Upper lobe of left lung (tissue), 6 donors: ENCODE measurements at regions not wholly inside any gene's neighbourhood (a gene's known extent, or its start where the extent isn't known, plus 50 kb on each side); places are given as distances from the start of the nearest gene placed in this dataset.
"Not testable (repeated sequence)": the region's sequence is repeated elsewhere in the genome, so short reads cannot be mapped to it uniquely, and the experiment has no call there.

Source experiments
- ATAC-seq, 2 donors: fragments of 200-7000 bp; cut with Tn5 transposase; one replicate each; pipeline ENCODE4 v1.9.1; 2022; ENCODE audit warnings: mild to moderate bottlenecking in 2 of 2, moderate library complexity in 2 of 2; ENCODE audit not compliant: low FRiP score in 2 of 2
- DNase-seq, 2 donors: peaks; one replicate each; pipeline ENCODE4 v3.0.0-alpha.2; 2019 to 2020
- H3K27ac ChIP-seq, 4 donors: fragments of 200-600 bp; sonication (generic); one replicate each; pipeline ENCODE4 v1.5.1; 2016 to 2019
- H3K27me3 ChIP-seq, 4 donors: fragments of 200-600 bp; sonication (generic); one replicate each; pipeline ENCODE4 v1.5.1; 2017 to 2019
- H3K36me3 ChIP-seq, 4 donors: fragments of 200-600 bp; sonication (generic); one replicate each; pipeline ENCODE4 v1.5.1; 2016 to 2019
- H3K4me1 ChIP-seq, 4 donors: fragments of 200-600 bp; sonication (generic); one replicate each; pipeline ENCODE4 v1.5.1; 2018 to 2019
- H3K4me3 ChIP-seq, 4 donors: fragments of 200-600 bp; sonication (generic); one replicate each; pipeline ENCODE4 v1.5.1; 2017 to 2019; ENCODE audit warnings: mild to moderate bottlenecking in 2 of 4, moderate library complexity in 1 of 4
- H3K9me3 ChIP-seq, 4 donors: fragments of 200-600 bp; sonication (generic); one replicate each; pipeline ENCODE4 v1.5.1; 2018 to 2019
- EP300 ChIP-seq, 4 donors: sonication (generic); formaldehyde crosslinking; IDR thresholded peaks; one replicate each; pipeline ENCODE4 v1.5.1; 2017; ENCODE audit warnings: antibody characterized with exemption in 4 of 4, control low read depth in 2 of 4
- POLR2A ChIP-seq, 4 donors: fragments of 450-650 bp; IDR thresholded peaks; one replicate each; pipeline ENCODE4 v1.5.1; 2016 to 2017; ENCODE audit warnings: antibody characterized with exemption in 4 of 4, mild to moderate bottlenecking in 2 of 4
- POLR2AphosphoS5 ChIP-seq, 2 donors: sonication (generic); formaldehyde crosslinking; IDR thresholded peaks; one replicate each; pipeline ENCODE4 v1.5.1; 2017; ENCODE audit warnings: antibody characterized with exemption in 2 of 2
- WGBS, 2 donors: methylation state at CpG; one replicate each; pipeline ENCODE4 v1.1.5; 2017 to 2018; 5-methylcytosine and 5-hydroxymethylcytosine counted together
- TF ChIP-seq, protein P1 (sequence below), 6 experiments: fragments of 450-650 bp in 4 of 6; fragments of 200-600 bp in 2 of 6; sonication (generic) in 2 of 6; IDR thresholded peaks; one replicate each; pipeline ENCODE4 v1.5.1; 2016 to 2019; ENCODE audit warnings: antibody characterized with exemption in 6 of 6
- donor health status: DM: no; HTN: no; CAD: no; lungs with moderate emphysema.
- donor health status: DM: no; HTN: yes; CAD: no; lungs with severe emphysema.

DNA sequence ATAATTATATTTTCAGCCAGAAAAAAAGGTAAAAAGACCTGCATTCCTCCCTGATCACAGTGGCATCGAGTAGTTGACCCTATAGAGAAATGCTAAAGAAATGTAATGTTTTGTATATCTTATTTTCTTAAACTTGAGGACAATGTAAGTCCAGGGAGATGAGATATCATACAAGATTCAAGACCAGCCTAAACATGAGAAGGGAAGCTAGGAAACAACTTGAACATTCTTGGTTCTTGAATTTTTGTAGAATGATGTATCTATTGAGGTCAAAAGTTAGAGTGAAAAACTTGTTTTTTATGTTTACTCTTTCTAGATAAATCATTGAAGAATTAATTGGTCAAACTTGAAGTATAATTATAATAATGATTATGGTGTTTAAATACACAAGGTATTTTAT, 497.7 kb upstream of the TBL1XR1 start:
- TF ChIP-seq EP300 (IDR thresholded peaks at IDR 0.05) = no peak
- no peak for TF ChIP-seq POLR2AphosphoS5 (IDR thresholded peaks at IDR 0.05)
- no peak for TF ChIP-seq POLR2A (IDR thresholded peaks at IDR 0.05)
- TF ChIP-seq, protein P1, sequence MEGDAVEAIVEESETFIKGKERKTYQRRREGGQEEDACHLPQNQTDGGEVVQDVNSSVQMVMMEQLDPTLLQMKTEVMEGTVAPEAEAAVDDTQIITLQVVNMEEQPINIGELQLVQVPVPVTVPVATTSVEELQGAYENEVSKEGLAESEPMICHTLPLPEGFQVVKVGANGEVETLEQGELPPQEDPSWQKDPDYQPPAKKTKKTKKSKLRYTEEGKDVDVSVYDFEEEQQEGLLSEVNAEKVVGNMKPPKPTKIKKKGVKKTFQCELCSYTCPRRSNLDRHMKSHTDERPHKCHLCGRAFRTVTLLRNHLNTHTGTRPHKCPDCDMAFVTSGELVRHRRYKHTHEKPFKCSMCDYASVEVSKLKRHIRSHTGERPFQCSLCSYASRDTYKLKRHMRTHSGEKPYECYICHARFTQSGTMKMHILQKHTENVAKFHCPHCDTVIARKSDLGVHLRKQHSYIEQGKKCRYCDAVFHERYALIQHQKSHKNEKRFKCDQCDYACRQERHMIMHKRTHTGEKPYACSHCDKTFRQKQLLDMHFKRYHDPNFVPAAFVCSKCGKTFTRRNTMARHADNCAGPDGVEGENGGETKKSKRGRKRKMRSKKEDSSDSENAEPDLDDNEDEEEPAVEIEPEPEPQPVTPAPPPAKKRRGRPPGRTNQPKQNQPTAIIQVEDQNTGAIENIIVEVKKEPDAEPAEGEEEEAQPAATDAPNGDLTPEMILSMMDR (IDR thresholded peaks at IDR 0.05) = no peak
- ATAC-seq (no peak), DNase-seq (no peak)
- H3K4me3 ChIP-seq = no peak overlapping the region
- no peaks in the 10 kb centered on the region for H3K27me3 ChIP-seq
- WGBS, 2 donors = 71 to 87% methylated on average over 1 of the region's 1 CpG
- H3K27ac ChIP-seq = no peak overlapping the region
- H3K36me3 ChIP-seq = no peaks in the 10 kb centered on the region
- H3K9me3 ChIP-seq = no peaks in the 10 kb centered on the region
- H3K4me1 ChIP-seq = peaks cover 0 to 7% (median 0%) of the 10 kb centered on the region in 4 donors

DNA sequence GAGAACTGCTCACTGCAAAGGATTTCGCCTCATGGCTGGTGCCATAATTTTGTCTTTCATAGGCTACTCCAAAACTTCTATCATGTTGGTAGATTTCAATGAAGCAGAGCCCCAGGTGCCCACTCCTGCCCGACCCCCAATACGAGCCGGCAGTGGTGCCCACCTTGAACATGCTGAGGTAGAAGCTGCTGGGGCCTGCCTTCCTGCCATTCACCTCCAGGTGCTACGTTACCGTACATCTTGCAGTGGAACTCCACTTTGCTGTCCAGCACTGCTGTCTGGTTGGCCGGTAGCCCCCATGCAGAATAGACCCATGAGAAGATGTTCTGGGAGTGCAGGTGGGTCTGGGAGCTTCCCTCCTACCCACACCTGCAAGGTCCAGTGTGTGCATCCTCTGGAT, 502.8 kb upstream of the TBL1XR1 start:
- ATAC-seq (no peak), DNase-seq (no peak)
- Histone ChIP-seq H3K9me3 (no peaks in the 10 kb centered on the region), H3K27ac (no peak overlapping the region), H3K27me3 (no peaks in the 10 kb centered on the region), H3K36me3 (no peaks in the 10 kb centered on the region), H3K4me1 (no peaks in the 10 kb centered on the region), H3K4me3 (no peak overlapping the region)
- TF ChIP-seq, protein P1 (IDR thresholded peaks at IDR 0.05) = no peak
- TF ChIP-seq EP300 (IDR thresholded peaks at IDR 0.05) = no peak
- WGBS, 2 donors = 99 to 100% methylated on average over 2 to 7 of the region's 7 CpGs

DNA sequence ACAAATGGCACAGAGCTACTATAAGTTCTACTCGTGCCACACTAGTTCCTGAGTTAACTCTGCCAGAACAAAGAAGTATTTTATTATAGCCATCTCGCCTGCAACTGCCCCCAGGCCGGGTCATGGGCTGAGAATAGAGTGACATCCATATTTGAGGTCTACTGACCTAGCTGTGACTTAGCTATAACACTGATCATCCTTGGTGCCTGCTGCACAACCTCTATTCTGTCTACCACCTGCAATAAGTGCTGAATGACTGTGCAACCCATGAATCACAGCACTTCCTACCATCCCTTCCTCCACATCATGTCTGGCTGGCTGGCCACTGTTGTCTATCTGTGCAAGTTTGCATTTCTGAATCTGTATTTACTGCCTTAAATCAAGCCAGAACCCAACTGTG, 506.5 kb upstream of the TBL1XR1 start:
- Histone ChIP-seq H3K27me3 (no peaks in the 10 kb centered on the region), H3K4me1 (peaks cover 0 to 3% (median 0%) of the 10 kb centered on the region in 4 donors), H3K4me3 (no peak overlapping the region), H3K9me3 (no peaks in the 10 kb centered on the region), H3K36me3 (no peaks in the 10 kb centered on the region), H3K27ac (no peak overlapping the region)
- 94 to 100% methylated on average over 3 of the region's 3 CpGs for WGBS, 2 donors
- no peak for DNase-seq
- TF ChIP-seq POLR2AphosphoS5 (IDR thresholded peaks at IDR 0.05) (no peak), POLR2A (IDR thresholded peaks at IDR 0.05) (no peak), EP300 (IDR thresholded peaks at IDR 0.05) (no peak)
- TF ChIP-seq, protein P1 (IDR thresholded peaks at IDR 0.05) = no peak
- no peak for ATAC-seq

DNA sequence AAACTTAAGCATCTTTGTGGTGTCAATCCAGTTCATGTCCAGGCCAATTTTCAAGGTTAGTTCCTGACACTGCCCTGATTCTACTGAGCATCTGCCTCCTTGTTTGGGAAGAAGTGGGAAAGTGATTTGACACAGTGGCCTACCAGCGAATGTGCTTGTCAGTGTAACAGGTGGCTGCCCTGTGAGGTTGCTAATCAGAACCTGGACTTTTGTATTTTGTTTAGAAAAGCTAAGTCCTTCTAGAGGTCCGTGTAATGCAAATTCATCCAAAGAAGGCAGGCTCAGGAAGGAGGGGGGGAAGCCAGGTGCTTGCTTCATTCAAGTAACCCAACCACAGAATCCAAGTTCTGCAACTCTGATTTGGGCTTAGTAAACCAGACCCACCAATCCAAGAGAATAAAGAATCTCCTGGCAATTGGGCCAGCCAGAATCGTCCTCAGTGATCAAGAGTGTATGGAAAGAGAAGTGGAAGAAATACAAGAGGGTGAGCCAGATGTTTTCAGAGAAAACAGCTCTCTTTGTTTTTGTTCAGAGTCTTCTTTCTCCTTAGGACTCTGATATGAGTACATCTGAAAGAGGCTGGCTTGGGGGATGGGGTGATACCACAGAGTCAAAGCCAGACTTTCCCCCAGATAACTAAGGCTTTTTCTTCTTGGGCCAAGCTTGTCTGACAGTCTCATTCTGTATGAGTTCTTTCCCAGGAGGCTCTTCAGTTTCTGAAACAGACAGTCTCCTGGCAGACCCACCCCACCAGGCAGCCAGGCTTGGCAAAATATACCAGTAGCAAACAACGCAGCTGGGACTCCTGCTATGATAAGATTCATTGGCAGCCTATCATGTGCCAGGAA, 508.9 kb upstream of the TBL1XR1 start:
- no peak overlapping the region for H3K27ac ChIP-seq
- H3K4me1 ChIP-seq = peaks cover 0 to 3% (median 0%) of the 10 kb centered on the region in 4 donors
- no peak for DNase-seq
- TF ChIP-seq EP300 (IDR thresholded peaks at IDR 0.05) (no peak), POLR2AphosphoS5 (IDR thresholded peaks at IDR 0.05) (no peak), POLR2A (IDR thresholded peaks at IDR 0.05) (no peak)
- TF ChIP-seq, protein P1 (IDR thresholded peaks at IDR 0.05) = no peak
- no peaks in the 10 kb centered on the region for H3K36me3 ChIP-seq
- no peak overlapping the region for H3K4me3 ChIP-seq
- ATAC-seq = peak in 1 of 2 donors; percentile 95
- H3K27me3 ChIP-seq = no peaks in the 10 kb centered on the region
- no peaks in the 10 kb centered on the region for H3K9me3 ChIP-seq
- 75 to 80% methylated on average over 4 of the region's 4 CpGs for WGBS, 2 donors

DNA sequence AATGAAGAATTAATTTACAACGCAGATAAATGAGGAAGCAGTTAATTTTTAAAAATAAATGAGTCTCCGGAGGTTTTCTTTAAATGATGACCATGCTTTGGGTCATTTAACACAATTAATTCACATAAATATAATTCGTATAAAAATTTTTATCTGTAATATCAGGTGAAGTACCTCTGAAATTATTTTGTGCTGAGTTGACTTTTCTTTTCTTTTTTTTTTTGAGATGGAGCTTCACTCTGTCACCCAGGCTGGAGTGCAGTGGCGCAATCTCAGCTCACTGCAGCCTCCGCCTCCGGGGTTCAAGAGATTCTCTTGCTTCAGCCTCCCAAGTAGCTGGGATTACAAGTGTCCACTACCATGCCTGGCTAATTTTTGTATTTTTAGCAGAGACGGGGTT, 512.2 kb upstream of the TBL1XR1 start:
- H3K27ac ChIP-seq, H3K27me3 ChIP-seq, DNase-seq, H3K9me3 ChIP-seq, H3K36me3 ChIP-seq, H3K4me1 ChIP-seq, H3K4me3 ChIP-seq, ATAC-seq: not testable (repeated sequence)
- WGBS, 2 donors = 95 to 97% methylated on average over 7 of the region's 7 CpGs
